Suppressor macrophage (primary cell): ENCODE measurements at regions not wholly inside any gene's neighbourhood (a gene's known extent, or its start where the extent isn't known, plus 50 kb on each side); places are given as distances from the start of the nearest gene placed in this dataset.

Experiments used
- DNase-seq, 4 experiments: peaks; one replicate each; pipeline ENCODE4 v3.0.0-alpha.2; 2020 to 2022

DNA sequence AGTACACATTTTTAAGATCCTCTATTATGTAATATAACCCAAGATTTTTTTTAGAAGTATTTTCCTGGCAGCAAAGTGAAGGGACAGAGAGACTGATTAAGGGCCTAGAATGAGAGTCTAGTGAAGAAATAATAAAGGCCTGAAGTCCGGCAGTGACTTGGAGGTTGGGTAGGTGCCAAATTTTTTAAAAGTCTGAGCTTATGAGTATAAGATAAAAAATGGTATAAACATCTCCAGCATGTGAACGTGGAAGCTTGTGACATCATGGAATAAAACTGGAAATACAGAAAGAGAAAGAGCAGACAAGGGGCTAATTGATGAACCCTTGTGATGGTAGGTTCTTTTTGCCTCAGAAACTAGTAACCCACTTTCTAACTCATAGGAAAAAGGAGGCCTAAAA is 174.6 kb downstream of the SUCLA2 start:
- no peak for DNase-seq

- DNase-seq = no peak
Measured at GRCh38 chr13:47822036-47822435, 179.0 kb downstream of the SUCLA2 start.

DNA sequence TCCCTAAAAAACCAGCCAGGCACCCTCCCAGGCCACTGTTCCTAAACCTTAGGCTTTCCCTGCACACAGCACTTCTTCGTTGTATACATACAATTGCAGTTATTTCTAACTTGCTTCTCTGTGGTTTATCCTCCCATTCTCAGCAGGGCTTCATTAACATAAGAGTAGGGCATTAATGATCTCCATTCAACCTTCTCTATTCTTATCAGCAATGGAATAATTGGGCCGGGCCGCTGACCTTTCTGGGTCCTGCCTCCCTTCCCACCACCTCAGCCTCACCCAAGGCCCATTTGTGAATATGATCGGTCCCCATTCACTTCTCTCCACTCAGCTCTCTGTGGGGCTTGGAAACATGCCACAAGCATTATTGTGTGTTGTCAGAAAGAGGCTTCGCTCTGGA is 184.2 kb downstream of the SUCLA2 start:
- DNase-seq = no peak

- no peak for DNase-seq
Measured at GRCh38 chr13:47813718-47814117, 187.4 kb downstream of the SUCLA2 start.

GRCh38 chr13:47809411-47809810 is 191.7 kb downstream of the SUCLA2 start:
- no peak for DNase-seq

DNA sequence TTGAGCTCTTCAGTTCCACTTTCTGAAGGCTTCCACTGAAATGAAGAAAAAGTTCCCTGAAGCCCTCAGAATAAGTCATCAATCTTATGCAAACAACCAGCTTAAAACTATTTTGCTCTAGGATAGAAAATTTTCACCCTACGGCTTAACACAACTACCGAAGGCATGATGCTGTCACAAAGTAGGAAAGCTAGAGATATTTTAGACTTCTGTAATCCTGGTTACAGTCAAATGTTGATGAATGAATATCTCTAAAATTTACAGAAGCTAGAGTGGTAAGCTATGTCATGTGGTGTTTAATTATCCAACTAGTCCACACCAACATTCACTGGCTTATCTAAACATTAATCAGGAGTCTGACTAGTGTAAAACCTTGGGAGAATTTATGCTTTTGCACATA is 197.9 kb downstream of the SUCLA2 start:
- DNase-seq = no peak

DNA sequence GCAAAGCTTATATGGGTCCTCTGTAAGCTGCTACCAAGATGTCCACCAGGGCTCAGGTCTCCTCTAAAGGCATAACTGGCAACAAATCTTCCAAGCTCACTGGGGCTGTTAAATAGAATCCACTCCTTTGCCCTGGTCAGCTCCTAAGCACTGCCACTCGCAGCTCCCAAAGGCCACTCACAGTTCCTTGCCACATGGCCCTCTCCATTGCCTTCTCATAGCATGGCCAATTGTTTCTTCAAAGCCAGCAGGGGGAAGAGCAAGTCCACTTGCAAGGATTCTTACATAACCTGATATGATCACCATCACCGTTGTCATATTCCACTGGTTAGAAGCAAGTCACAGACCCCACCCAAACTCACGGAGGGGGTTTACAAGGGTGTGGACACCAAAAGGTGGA is 199.5 kb downstream of the SUCLA2 start:
- no peak for DNase-seq

GRCh38 chr13:47800593-47800992 is 200.5 kb downstream of the SUCLA2 start:
- no peak for DNase-seq

DNA sequence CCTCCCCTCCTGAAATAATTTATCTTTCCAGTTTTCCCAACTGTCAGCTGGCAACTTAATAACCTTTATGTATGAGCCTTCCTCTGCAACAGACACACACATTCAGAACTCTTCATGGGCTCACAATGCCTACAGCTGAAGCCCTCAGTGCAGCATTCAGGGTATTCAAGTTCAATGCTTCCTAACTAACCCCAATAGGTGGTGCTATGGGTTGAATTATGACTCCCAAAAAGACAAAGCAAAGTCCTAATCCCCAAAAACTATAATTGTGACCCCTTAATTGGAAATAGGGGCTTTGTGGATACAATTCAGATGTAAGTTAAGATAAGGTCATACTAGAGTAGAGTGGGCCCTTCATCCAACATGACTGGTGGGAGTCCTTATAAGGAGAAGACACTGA is 202.2 kb downstream of the SUCLA2 start:
- peak; percentile 5 to 35 (median 16) for DNase-seq

GRCh38 chr13:47798194-47798593 is 202.9 kb downstream of the SUCLA2 start:
- no peak for DNase-seq

DNA sequence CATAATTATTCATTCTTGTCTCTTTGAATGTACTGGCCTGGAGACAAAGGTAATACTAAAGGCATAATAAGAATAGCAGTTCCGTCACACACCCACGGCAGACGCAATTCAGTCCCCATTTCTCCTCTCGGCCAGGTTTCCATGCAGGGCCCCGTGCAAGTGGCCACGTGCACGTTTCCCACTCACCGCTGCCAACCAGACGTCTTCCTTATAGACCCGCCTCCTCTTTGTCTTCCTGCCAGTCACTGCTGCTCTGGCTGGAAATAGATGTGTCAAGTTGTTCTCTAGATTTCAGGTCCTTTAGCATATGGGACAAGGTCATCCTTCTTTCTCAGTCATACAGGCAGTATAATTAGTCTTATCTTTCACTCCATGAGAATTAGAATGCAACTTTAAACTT is 204.3 kb downstream of the SUCLA2 start:
- DNase-seq = no peak

DNA sequence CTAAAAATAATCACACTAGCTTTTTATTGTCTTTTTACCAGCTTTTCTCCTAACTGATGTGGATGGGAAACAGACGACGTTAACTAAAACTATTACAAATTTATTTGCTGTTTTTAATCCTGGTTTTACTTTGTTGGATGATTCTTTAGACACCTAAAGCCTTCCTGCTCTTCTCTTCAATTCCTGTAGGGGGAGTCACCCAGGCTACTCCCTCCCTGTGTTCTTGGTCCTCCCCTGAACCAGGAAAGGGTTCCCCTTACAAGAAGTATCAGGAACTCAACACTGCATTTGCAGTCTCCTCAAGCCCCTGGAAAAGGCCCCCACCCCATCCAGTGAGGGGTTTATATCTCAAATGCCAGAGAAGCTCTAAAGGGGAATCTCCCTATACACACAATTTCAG is 206.1 kb downstream of the SUCLA2 start:
- peak in 3 of 4 experiments; percentile 20 to 37 (median 37) for DNase-seq

DNA sequence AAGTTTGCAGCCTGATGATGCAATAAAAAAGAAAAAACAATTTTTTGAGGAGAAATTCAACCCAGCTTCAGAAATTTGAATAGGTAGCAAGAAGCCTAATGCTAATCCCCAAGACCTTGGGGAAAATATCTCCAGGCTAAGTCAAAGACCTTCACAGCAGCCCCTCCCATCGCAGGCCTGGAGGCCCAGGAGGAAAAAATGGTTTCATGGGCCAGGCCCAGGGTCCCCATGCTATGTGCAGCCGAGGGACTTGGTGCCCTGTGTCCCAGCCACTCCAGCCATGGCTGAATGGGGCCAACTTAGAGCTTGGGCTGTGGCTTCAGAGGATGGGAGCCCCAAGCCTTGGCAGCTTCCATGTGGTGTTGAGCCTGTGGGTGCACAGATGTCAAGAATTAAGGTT is 210.3 kb downstream of the SUCLA2 start:
- DNase-seq = no peak

- DNase-seq = no peak
Measured at GRCh38 chr13:47788844-47789243, 212.2 kb downstream of the SUCLA2 start.

DNA sequence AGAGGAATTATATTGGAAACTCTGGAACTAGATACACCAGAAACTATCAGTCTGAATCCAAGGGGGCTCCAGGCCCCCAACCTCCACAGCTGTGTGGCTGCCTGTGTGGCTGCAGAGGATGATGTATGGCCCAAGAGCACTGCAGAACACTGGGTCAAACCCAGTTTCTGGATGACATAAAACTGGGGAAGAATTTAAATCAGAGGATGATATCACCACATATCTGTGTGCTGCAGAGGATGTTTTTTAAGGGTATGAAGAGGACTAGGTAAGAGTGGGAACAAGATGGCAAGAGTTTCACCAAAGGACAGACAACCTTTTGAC is 226.4 kb downstream of the SUCLA2 start:
- DNase-seq = no peak

- DNase-seq = no peak
Measured at GRCh38 chr13:47764817-47765216, 236.3 kb downstream of the SUCLA2 start.

GRCh38 chr13:47757466-47758080 is 243.5 kb downstream of the SUCLA2 start:
- no peak for DNase-seq

- no peak for DNase-seq
Measured at GRCh38 chr13:47747901-47748300, 253.2 kb downstream of the SUCLA2 start.

GRCh38 chr13:47726394-47726793 is 274.7 kb downstream of the SUCLA2 start:
- DNase-seq = no peak

DNA sequence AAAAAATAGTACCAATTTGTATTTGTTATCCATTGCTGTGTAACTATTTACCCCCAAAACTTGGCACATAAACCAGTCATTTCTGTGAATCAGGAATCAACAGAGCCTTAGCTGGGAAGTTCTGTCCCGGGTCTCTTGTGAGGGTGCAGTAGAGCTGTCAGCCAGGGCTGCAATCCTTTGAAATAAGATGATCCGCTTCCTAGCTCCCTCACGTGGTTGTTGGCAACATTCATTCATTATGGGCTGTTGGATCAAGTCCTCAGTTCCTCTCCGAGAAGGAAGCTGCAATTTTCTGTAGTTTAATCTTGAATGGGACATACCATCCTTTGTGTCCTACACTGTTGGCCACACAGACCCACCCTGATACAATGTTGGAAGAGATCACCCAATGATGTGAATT is 277.2 kb downstream of the SUCLA2 start:
- no peak for DNase-seq

GRCh38 chr13:47719164-47719563 is 281.9 kb downstream of the SUCLA2 start:
- DNase-seq = no peak

- no peak for DNase-seq
Measured at GRCh38 chr13:47718556-47718955, 282.5 kb downstream of the SUCLA2 start.

DNA sequence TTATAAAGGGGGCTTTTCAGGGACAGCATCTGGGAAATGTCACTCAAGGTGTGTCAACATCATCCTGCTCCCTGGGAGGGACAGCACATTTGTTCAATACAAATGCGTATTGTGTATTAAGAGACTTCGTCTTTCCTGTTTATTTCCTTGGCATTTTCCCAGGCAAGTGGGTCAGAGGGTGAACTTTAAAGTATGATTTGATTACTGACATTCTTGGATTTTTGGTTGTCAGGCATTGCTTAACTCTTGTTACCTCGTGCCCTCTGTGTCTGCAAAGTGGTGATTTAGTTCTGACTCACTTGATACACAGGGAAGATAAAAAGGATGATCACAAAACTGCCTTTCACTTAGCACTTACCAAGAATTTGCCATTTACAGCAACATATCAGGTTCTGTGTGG is 292.7 kb downstream of the SUCLA2 start:
- DNase-seq = no peak

DNA sequence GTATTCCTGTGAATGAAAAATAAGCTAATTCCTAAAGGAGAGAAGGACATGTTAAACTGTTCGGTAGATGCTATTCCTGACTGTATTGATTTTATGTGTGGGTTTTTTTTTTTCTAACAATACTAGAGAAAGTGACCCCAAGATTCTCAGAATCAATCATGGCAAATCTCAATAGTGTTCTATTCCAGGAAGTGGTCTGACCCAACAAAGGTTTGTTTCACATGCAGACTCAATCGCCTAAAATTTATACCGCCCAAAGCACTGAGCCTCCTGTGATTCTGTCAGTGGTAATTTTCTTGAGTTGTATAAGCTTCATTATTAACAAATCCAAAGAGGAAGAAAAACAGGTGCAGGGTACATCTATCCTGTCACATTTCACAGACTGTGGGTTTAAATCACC is 293.7 kb downstream of the SUCLA2 start:
- DNase-seq = no peak

DNA sequence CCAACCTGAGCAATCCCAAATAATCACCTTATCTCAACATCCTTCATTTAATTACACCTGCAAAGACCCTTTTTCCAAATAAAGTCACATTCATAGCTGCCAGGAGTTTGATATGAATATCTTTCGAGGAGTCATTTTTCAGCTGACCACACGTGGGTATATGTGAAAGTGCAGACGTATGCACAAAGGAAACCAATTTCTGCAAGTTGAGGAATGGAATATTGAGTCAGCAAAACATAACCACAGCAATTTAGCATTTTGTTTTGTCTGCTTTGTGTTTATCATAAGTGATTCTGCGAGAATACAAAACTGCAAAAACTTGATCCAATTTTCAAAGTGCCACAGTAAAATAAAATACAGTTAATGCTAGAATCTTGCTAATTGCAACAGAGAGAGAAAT is 295.9 kb downstream of the SUCLA2 start:
- DNase-seq = peak in 1 of 4 experiments; percentile 46

GRCh38 chr13:47696674-47697073 is 304.4 kb downstream of the SUCLA2 start:
- no peak for DNase-seq
